ENCODE measurements at regions not wholly inside any gene's neighbourhood (a gene's known extent, or its start where the extent isn't known, plus 50 kb on each side); places are given as distances from the start of the nearest gene placed in this dataset.

DNA sequence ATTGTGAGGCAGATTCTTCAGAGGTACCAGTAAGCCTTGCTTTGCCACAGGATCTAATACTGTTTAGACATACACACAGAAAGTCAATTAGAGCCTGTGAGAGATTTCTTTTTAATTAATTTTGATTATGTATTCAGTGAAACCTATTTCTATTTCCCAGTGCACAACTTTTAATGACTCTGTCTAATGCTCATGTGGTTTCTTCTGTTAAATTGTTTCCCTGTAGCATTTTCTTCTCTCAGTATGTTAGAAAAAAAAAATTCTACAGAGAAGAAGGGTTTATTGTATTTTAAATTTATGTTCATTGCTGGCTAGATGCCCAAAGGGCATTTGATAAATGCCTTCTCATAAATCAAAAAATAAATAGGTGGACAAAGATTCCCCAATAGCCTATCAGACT is 293.7 kb downstream of the C6orf118 start:
- TF ChIP-seq, protein P1, sequence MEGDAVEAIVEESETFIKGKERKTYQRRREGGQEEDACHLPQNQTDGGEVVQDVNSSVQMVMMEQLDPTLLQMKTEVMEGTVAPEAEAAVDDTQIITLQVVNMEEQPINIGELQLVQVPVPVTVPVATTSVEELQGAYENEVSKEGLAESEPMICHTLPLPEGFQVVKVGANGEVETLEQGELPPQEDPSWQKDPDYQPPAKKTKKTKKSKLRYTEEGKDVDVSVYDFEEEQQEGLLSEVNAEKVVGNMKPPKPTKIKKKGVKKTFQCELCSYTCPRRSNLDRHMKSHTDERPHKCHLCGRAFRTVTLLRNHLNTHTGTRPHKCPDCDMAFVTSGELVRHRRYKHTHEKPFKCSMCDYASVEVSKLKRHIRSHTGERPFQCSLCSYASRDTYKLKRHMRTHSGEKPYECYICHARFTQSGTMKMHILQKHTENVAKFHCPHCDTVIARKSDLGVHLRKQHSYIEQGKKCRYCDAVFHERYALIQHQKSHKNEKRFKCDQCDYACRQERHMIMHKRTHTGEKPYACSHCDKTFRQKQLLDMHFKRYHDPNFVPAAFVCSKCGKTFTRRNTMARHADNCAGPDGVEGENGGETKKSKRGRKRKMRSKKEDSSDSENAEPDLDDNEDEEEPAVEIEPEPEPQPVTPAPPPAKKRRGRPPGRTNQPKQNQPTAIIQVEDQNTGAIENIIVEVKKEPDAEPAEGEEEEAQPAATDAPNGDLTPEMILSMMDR (IDR thresholded peaks at IDR 0.05): no peak
- H3K4me3 ChIP-seq: no peak overlapping the region
- no peak overlapping the region for H3K27ac ChIP-seq
- DNase-seq (ENCODE audit: low spot score): no peak

DNA sequence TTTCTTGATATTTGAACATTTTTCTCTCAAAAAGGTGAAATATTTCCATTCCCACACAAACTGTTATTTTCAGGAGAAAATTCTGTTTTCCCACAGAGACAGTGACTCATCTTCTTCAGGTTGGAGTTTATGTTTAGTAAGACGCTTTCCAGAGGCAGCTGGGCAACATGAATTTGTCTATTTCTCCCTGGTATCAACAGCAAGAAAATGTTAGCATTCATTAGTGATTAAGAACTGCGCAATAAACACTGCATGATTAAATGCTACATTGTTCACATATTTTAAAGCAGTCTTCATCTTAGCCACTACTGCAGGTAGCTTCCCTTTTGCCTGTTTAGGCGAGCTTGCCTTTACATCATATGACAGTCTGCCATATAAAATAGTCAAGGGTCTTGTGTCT is 295.7 kb downstream of the C6orf118 start:
- Histone ChIP-seq H3K4me3 (no peak overlapping the region), H3K27ac (no peak overlapping the region)
- TF ChIP-seq, protein P1 (IDR thresholded peaks at IDR 0.05): no peak
- DNase-seq (ENCODE audit: low spot score): no peak

DNA sequence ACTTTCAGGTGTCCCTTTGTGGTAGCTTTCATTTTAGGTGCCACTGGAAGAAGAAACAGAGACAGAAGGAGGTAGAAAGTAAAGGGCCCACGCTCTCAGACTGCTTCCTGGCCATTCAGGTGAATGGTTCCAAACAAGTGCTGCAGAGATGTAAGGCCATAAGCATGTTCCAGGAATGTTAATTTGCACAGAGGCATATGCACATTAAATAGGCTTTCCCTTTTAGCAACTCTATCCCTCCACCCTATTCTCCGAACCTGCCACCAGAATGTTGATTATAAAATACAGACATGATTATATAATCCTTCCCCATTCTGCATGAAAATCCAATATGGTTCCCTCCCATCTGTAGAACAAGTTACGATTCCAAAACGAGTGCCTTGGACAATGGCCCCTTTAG is 297.2 kb downstream of the C6orf118 start:
- Histone ChIP-seq H3K27ac (no peak overlapping the region), H3K4me3 (no peak overlapping the region)
- TF ChIP-seq, protein P1 (IDR thresholded peaks at IDR 0.05): no peak
- no peak for DNase-seq (ENCODE audit: low spot score)

DNA sequence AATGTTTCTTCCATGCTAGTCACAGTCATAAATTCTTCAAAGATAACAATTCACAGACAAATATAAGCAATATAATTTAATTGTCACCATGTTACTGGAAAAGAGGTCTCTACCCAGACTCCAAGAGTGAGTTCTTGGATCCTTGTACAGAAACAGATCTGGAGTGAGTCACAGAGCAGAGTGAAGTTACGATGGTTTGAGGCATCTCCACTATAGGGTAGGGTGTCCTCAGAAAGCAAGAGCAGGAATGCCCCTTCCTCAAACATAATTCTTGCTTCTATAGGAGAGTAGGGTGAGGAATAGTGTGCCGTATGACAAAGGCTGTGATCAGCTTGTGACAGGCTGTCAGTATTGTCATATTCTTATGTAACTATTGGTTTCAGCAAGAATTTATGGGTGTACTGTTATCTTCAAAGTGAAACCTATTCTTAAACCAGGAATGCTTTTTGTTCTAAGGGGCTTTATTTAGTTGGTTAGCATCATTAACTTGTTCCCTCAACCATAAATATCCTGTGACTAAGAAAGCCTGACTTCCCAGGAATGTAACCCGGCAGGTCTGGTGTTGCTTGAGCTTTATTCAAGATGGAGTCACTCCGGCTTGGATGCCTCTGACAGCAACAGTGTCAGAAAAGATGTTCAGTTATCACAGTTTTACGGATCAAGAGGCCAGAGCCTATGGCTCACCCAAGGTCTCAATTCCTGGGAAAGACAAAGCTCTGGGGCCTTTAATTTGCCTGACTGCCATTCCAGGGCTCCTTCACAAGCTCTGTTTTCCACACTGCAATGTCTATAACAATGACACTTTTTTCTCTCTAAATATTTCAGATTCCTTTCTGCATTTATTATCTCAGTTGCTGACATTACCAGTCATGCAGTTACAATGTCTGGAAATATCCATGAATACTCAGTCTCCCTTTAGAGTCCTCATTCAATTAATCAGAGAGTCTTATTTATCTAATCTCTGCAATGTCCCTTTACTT is 298.6 kb downstream of the C6orf118 start:
- DNase-seq (ENCODE audit: low spot score): no peak
- TF ChIP-seq, protein P1 (IDR thresholded peaks at IDR 0.05): no peak
- H3K4me3 ChIP-seq: no peak overlapping the region
- no peak overlapping the region for H3K27ac ChIP-seq

DNA sequence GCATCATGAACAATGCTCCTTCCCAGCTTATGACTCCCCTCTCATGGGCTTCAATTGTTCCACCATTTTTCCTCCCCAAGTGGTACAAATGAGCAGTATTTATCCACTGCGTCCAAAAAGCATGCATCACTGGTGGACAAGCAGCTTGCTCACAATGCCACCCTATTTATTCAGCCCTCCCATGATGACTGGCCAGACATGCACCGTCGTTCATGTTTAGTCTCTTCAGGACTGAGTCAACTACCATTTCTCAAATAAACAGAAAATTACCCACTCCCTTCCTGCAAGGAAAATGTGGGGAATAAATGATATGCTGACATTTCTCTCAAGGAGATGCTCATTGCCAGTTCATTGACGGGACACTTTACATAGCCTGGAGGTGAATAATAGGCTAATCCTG is 300.4 kb downstream of the C6orf118 start:
- no peak for DNase-seq (ENCODE audit: low spot score)
- Histone ChIP-seq H3K4me3 (no peak overlapping the region), H3K27ac (no peak overlapping the region)
- TF ChIP-seq, protein P1 (IDR thresholded peaks at IDR 0.05): no peak

DNA sequence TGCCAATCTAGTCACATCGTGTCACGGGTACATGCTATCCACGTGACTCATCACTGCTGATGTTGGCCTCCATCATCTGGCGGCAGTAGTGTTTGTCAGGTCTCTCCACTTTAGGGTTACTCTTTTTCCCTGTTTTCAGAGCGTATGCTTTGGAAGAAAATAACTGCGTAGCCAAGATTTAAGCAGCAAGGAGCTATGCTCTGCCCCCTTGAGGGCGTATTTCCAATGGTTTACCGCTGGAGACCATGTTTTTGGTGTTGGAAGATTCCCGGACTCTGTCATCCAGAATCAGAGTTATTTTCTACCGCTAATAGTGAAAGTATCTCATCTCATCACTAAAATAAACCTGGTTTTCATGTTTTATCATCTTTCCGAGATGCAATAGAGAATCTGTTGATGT is 306.5 kb downstream of the C6orf118 start:
- Histone ChIP-seq H3K27ac (no peak overlapping the region), H3K4me3 (no peak overlapping the region)
- TF ChIP-seq, protein P1 (IDR thresholded peaks at IDR 0.05): no peak
- DNase-seq (ENCODE audit: low spot score): no peak

DNA sequence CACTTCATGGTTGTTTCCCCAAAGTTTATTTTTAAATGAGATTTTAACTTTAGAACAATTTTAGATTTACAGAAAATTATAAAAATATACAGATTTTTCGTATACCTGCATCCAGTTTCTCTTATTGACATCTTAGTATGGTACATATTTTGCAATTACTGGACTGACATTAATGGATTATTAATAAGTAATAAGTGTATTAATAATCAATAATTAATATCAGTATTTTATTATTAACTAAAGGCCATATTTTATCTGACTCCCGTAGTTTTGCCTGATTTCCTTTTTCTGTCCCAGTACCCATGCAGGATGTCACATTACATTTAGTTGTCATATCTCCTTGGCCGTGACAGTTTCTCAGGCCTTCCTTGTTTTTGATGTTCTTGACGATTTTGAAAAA is 307.0 kb downstream of the C6orf118 start:
- H3K27ac ChIP-seq: no peak overlapping the region
- TF ChIP-seq, protein P1 (IDR thresholded peaks at IDR 0.05): no peak
- no peak overlapping the region for H3K4me3 ChIP-seq
- no peak for DNase-seq (ENCODE audit: low spot score)
